B cell (primary cell): ENCODE measurements at regions not wholly inside any gene's neighbourhood (a gene's known extent, or its start where the extent isn't known, plus 50 kb on each side); places are given as distances from the start of the nearest gene placed in this dataset.
A peak's percentile ranks its signal among the peaks of the same experiment; 100 is the strongest.

Experiments used
- ATAC-seq: fragments of 200-7000 bp; cut with Tn5 transposase; one replicate; pipeline ENCODE4 v1.10.0; 2021; ENCODE audit warnings: low read depth, mild to moderate bottlenecking, moderate number of reproducible peaks, moderate library complexity
- CTCF ChIA-PET: fragments of 350-600 bp; sonication (Branson Sonifier 250); formaldehyde crosslinking; loops from one replicate; lab custom pipeline; 2021; ENCODE audit warnings: antibody characterized with exemption, inconsistent platforms; lab: Charles Lee
- POLR2A ChIA-PET: fragments of 350-600 bp; sonication (Branson Sonifier 250); formaldehyde crosslinking; loops from one replicate; lab custom pipeline; 2021; ENCODE audit warnings: antibody characterized with exemption; lab: Charles Lee
- DNase-seq: peaks from one replicate; pipeline ENCODE4 v3.0.0; 2013
- H2AFZ ChIP-seq: 2 replicates; pipeline ENCODE4 v1.6.1; 2012; ENCODE audit warnings: mild to moderate bottlenecking, low read depth, low read length; ENCODE audit not compliant: insufficient read depth, poor library complexity, severe bottlenecking
- H3K27ac ChIP-seq, 2 donors: 1 replicate in 1 of 2; 2 replicates in 1 of 2; pipeline ENCODE4 v1.5.1; 2012 to 2013; ENCODE audit warnings: low read length in 2 of 2, mild to moderate bottlenecking in 2 of 2, moderate library complexity in 1 of 2
- H3K27me3 ChIP-seq, 4 experiments: fragments of 200-600 bp in 1 of 4; sonication (generic) in 1 of 4; replicated peaks in 1 of 4; 1 replicate in 2 of 4; 2 replicates in 2 of 4; pipeline versions ENCODE4 v1.6.1 to v1.7.0; 2013 to 2016; ENCODE audit warnings: low read length in 3 of 4, mild to moderate bottlenecking in 2 of 4, mixed read lengths in 1 of 4, moderate library complexity in 1 of 4; ENCODE audit not compliant: insufficient read depth in 4 of 4, control insufficient read depth in 3 of 4; ENCODE audit errors: control extremely low read depth in 1 of 4
- H3K36me3 ChIP-seq, 2 experiments: replicated peaks in 1 of 2; 1 replicate in 1 of 2; 2 replicates in 1 of 2; pipeline versions ENCODE4 v1.6.1 to v1.7.1; 2013; ENCODE audit warnings: low read length in 1 of 2; ENCODE audit not compliant: insufficient read depth in 2 of 2, control insufficient read depth in 1 of 2; ENCODE audit errors: control extremely low read depth in 1 of 2, extremely low read depth in 1 of 2
- H3K4me1 ChIP-seq, 2 donors: fragments of 200-600 bp in 1 of 2; sonication (generic) in 1 of 2; 1 replicate in 1 of 2; 2 replicates in 1 of 2; pipeline versions ENCODE4 v1.5.1 to v1.6.1; 2013 to 2017; ENCODE audit warnings: low read length in 2 of 2; ENCODE audit not compliant: control insufficient read depth in 2 of 2, insufficient read depth in 2 of 2
- H3K4me2 ChIP-seq: replicated peaks from 2 replicates; pipeline ENCODE3; 2012; ENCODE audit warnings: mild to moderate bottlenecking, low read depth, low read length; ENCODE audit not compliant: poor library complexity, severe bottlenecking
- H3K4me3 ChIP-seq, 5 experiments: fragments of 200-600 bp in 1 of 5; sonication (generic) in 1 of 5; 1 replicate in 3 of 5; 2 replicates in 2 of 5; pipeline versions ENCODE4 v1.5.1 to v1.7.0; 2011 to 2016; ENCODE audit warnings: low read length in 4 of 5, mild to moderate bottlenecking in 4 of 5, low read depth in 2 of 5, control low read depth in 1 of 5, moderate library complexity in 1 of 5; ENCODE audit not compliant: insufficient read depth in 1 of 5; ENCODE audit errors: control extremely low read depth in 1 of 5, extremely low read depth in 1 of 5
- H3K79me2 ChIP-seq: fragments of 200-600 bp; sonication (generic); one replicate; pipeline ENCODE4 v1.6.0; 2016; ENCODE audit warnings: low read length; ENCODE audit not compliant: control insufficient read depth, insufficient read depth
- H3K9ac ChIP-seq: fragments of 200-600 bp; sonication (generic); 2 replicates; pipeline ENCODE4 v1.6.1; 2017; ENCODE audit warnings: mild to moderate bottlenecking, low read length, moderate library complexity
- H3K9me3 ChIP-seq, 3 donors: one replicate each; pipeline versions ENCODE4 v1.6.1 to v1.7.1; 2013; ENCODE audit warnings: low read length in 2 of 3; ENCODE audit not compliant: control insufficient read depth in 2 of 3, insufficient read depth in 1 of 3; ENCODE audit errors: control extremely low read depth in 1 of 3
- H4K20me1 ChIP-seq: 2 replicates; pipeline ENCODE4 v1.6.0; 2012; ENCODE audit warnings: mild to moderate bottlenecking, low read length; ENCODE audit not compliant: insufficient read depth, control insufficient read depth, poor library complexity, severe bottlenecking
- H3K27ac Mint-ChIP-seq: one replicate; pipeline ENCODE4 v1.8.0; 2021; ENCODE audit warnings: mixed read lengths
- H3K27me3 Mint-ChIP-seq: one replicate; pipeline ENCODE4 v1.8.0; 2021; ENCODE audit warnings: mixed read lengths
- H3K4me1 Mint-ChIP-seq: one replicate; pipeline ENCODE4 v1.8.0; 2021; ENCODE audit warnings: mixed read lengths
- H3K4me3 Mint-ChIP-seq: one replicate; pipeline ENCODE4 v1.8.0; 2021; ENCODE audit warnings: mixed read lengths
- H3K9me3 Mint-ChIP-seq: one replicate; pipeline ENCODE4 v1.8.0; 2022; ENCODE audit warnings: mixed read lengths; ENCODE audit not compliant: insufficient read depth
- CTCF ChIP-seq: fragments of 200-600 bp; IDR thresholded peaks from one replicate; pipeline ENCODE4 v1.8.0; 2022; ENCODE audit warnings: antibody characterized with exemption, mild to moderate bottlenecking
- EZH2 ChIP-seq: IDR thresholded peaks from 2 replicates; pipeline ENCODE4 v1.6.1; 2012; ENCODE audit warnings: borderline replicate concordance, low read depth, mild to moderate bottlenecking, moderate library complexity, low read length; ENCODE audit not compliant: insufficient read depth, poor library complexity, severe bottlenecking
- WGBS: methylation state at CpG from one replicate; pipeline ENCODE4 v1.1.5; 2013; ENCODE audit warnings: missing lambda C conversion rate; ENCODE audit not compliant: insufficient coverage; 5-methylcytosine and 5-hydroxymethylcytosine counted together
- intact Hi-C: fragments of 100-400 bp; cut with micrococcal nuclease; formaldehyde crosslinking; loops from one replicate; pipeline ENCODE4 v1.10.0; 2022

GRCh38 chr6:156161471-156161870 lies 615.7 kb upstream of the ARID1B start:
- ATAC-seq (no peak), DNase-seq (no peak)
- Mint-ChIP-seq H3K27me3 (no peaks in the 10 kb centered on the region), H3K4me3 (no peak overlapping the region), H3K9me3 (no peaks in the 10 kb centered on the region), H3K4me1 (peaks cover 29% of the 10 kb centered on the region), H3K27ac (no peak overlapping the region)
- H3K4me1 ChIP-seq, result peaks cover 16 to 21% of the 10 kb centered on the region in 2 donors
- H3K36me3 ChIP-seq, result no peaks in the 10 kb centered on the region
- ChIA-PET CTCF (no interaction called here), POLR2A (no interaction called here)
- WGBS, result no CpG with 5 or more reads among the region's 3 CpGs
- no peak overlapping the region for H3K4me3 ChIP-seq
- no peaks in the 10 kb centered on the region for H3K27me3 ChIP-seq
- H3K79me2 ChIP-seq, result no peaks in the 10 kb centered on the region
- no peak overlapping the region for H3K27ac ChIP-seq
- intact Hi-C loops, result no loop called here
- H3K9me3 ChIP-seq, result no peaks in the 10 kb centered on the region
- TF ChIP-seq EZH2, result no peak
- TF ChIP-seq CTCF, result no peak
- no peak overlapping the region for H2AFZ ChIP-seq
- no peaks in the 10 kb centered on the region for H4K20me1 ChIP-seq
- H3K4me2 ChIP-seq, result no peak overlapping the region
- H3K9ac ChIP-seq, result no peak overlapping the region

- H3K4me2 ChIP-seq, result peak overlapping the region; percentile 11
- H3K79me2 ChIP-seq, result no peaks in the 10 kb centered on the region
- Mint-ChIP-seq H3K9me3 (no peaks in the 10 kb centered on the region), H3K4me1 (peaks cover 30% of the 10 kb centered on the region), H3K27ac (no peak overlapping the region), H3K27me3 (no peaks in the 10 kb centered on the region), H3K4me3 (no peak overlapping the region)
- H2AFZ ChIP-seq, result no peak overlapping the region
- WGBS, result no CpG with 5 or more reads among the region's 3 CpGs
- ChIA-PET POLR2A (no interaction called here), CTCF (no interaction called here)
- no peaks in the 10 kb centered on the region for H3K36me3 ChIP-seq
- H3K4me3 ChIP-seq, result no peak overlapping the region
- H4K20me1 ChIP-seq, result no peaks in the 10 kb centered on the region
- ATAC-seq, result no peak
- H3K9me3 ChIP-seq, result no peaks in the 10 kb centered on the region
- H3K9ac ChIP-seq, result no peak overlapping the region
- DNase-seq, result no peak
- intact Hi-C loops, result no loop called here
- H3K27me3 ChIP-seq, result no peaks in the 10 kb centered on the region
- no peak overlapping the region for H3K27ac ChIP-seq
- TF ChIP-seq CTCF (no peak), EZH2 (no peak)
- H3K4me1 ChIP-seq, result peaks cover 21% of the 10 kb centered on the region in 2 donors
Measured at GRCh38 chr6:156160795-156161165, 616.4 kb upstream of the ARID1B start.
